Panc1 (cell line): ENCODE measurements at regions not wholly inside any gene's neighbourhood (a gene's known extent, or its start where the extent isn't known, plus 50 kb on each side); places are given as distances from the start of the nearest gene placed in this dataset.

Experiments
- ATAC-seq: fragments of 200-7000 bp; cut with Tn5 transposase; 2 replicates; pipeline ENCODE4 v1.9.1; 2020; ENCODE audit warnings: mild to moderate bottlenecking, moderate library complexity
- BruUV-seq: library from RNA; stranded (reverse); fragments of 400-500 nt; replicated peaks from 2 replicates; lab custom pipeline; 2021; lab: Mats Ljungman, UMichigan
- CTCF ChIA-PET: fragments of 300-600 bp; sonication (Branson Sonifier 250); formaldehyde crosslinking; loops from one replicate; lab custom pipeline; 2022; ENCODE audit warnings: antibody characterized with exemption; lab: Charles Lee
- POLR2A ChIA-PET: fragments of 300-600 bp; sonication (Branson Sonifier 250); formaldehyde crosslinking; loops from one replicate; lab custom pipeline; 2022; ENCODE audit warnings: antibody characterized with exemption; lab: Charles Lee
- DNase-seq: peaks from one replicate; pipeline ENCODE4 v3.0.0-alpha.2; 2010; ENCODE audit warnings: low read depth, low spot score
- H3K27ac ChIP-seq: 2 replicates; pipeline ENCODE4 v1.5.1; 2011; ENCODE audit warnings: mild to moderate bottlenecking, low read length, inconsistent platforms
- H3K27me3 ChIP-seq: fragments of 200-500 bp; sonication (Bioruptor generic); 2 replicates; pipeline ENCODE4 v1.6.0; 2014; ENCODE audit warnings: low read length, inconsistent platforms; ENCODE audit not compliant: control insufficient read depth, insufficient read depth
- H3K36me3 ChIP-seq: fragments of 200-500 bp; sonication (Bioruptor generic); 2 replicates; pipeline ENCODE4 v1.5.1; 2014; ENCODE audit warnings: inconsistent platforms, mild to moderate bottlenecking, low read length, moderate library complexity; ENCODE audit not compliant: control insufficient read depth, insufficient read depth
- H3K4me1 ChIP-seq: 2 replicates; pipeline ENCODE4 v1.5.1; 2011; ENCODE audit warnings: inconsistent platforms, mild to moderate bottlenecking, low read length, moderate library complexity; ENCODE audit not compliant: control insufficient read depth, insufficient read depth
- H3K4me3 ChIP-seq, 2 experiments: 2 replicates each; pipeline ENCODE4 v1.5.1; 2011 to 2012; ENCODE audit warnings: low read depth in 2 of 2, low read length in 2 of 2, mild to moderate bottlenecking in 2 of 2, inconsistent platforms in 1 of 2, moderate library complexity in 1 of 2
- H3K9me3 ChIP-seq: fragments of 200-500 bp; sonication (Bioruptor generic); 2 replicates; pipeline ENCODE4 v1.5.1; 2014; ENCODE audit warnings: low read depth, mild to moderate bottlenecking, inconsistent platforms, low read length, moderate library complexity; ENCODE audit not compliant: control insufficient read depth, insufficient read depth
- CTCF ChIP-seq: fragments of 450-650 bp; IDR thresholded peaks from 2 replicates; pipeline ENCODE4 v1.5.1; 2017; ENCODE audit warnings: mild to moderate bottlenecking
- POLR2AphosphoS5 ChIP-seq: IDR thresholded peaks from 2 replicates; pipeline ENCODE4 v1.6.1; 2012; ENCODE audit warnings: mild to moderate bottlenecking, low read depth, low read length, moderate library complexity
- REST ChIP-seq, 2 experiments: IDR thresholded peaks; 2 replicates each; pipeline ENCODE4 v1.6.1; 2011 to 2012; ENCODE audit warnings: low read depth in 2 of 2, control low read depth in 1 of 2, low read length in 1 of 2, mild to moderate bottlenecking in 1 of 2, moderate library complexity in 1 of 2; ENCODE audit not compliant: insufficient read depth in 1 of 2
- SIN3A ChIP-seq: IDR thresholded peaks from 2 replicates; pipeline ENCODE4 v1.6.1; 2012; ENCODE audit warnings: low read depth, mild to moderate bottlenecking, low read length, moderate library complexity, borderline replicate concordance; ENCODE audit not compliant: insufficient read depth
- TCF7L2 ChIP-seq: IDR thresholded peaks from 2 replicates; pipeline ENCODE4 v1.6.1; 2011; ENCODE audit warnings: mild to moderate bottlenecking, low read depth, low read length, inconsistent platforms
- in situ Hi-C: cut with HindIII; loops from 2 replicates; pipeline ENCODE4 v1.10.0; 2016; ENCODE audit warnings: low sequenced_read_pairs, low pct_unique_long_range_greater_than_20kb
- intact Hi-C: fragments of 100-400 bp; cut with micrococcal nuclease; formaldehyde crosslinking; loops from one replicate; pipeline ENCODE4 v1.10.0; 2022; ENCODE audit not compliant: unreplicated experiment

- in situ Hi-C loops, result no loop called here
- Histone ChIP-seq H3K4me1 (no peaks in the 10 kb centered on the region), H3K27ac (no peak overlapping the region), H3K27me3 (no peaks in the 10 kb centered on the region), H3K9me3 (no peaks in the 10 kb centered on the region), H3K4me3 (no peak overlapping the region), H3K36me3 (no peaks in the 10 kb centered on the region)
- intact Hi-C loops, result no loop called here
- POLR2A ChIA-PET, result no interaction called here
- CTCF ChIA-PET, result no interaction called here
- BruUV-seq, result no TSS peak
- ATAC-seq (no peak), DNase-seq (no peak)
- no peak for TF ChIP-seq CTCF
Observed at GRCh38 chr15:49718846-49719245, 98.0 kb downstream of the DTWD1 start.

GRCh38 chr15:49720261-49720660 lies 99.4 kb downstream of the DTWD1 start:
- intact Hi-C loops, result no loop called here
- H3K27ac ChIP-seq, result no peak overlapping the region
- TF ChIP-seq CTCF (no peak), SIN3A (no peak), REST (IDR thresholded peaks at IDR 0.05; ENCODE audit: insufficient read depth in 1 of 2, low read depth in 2 of 2, low read length in 1 of 2) (no peak), TCF7L2 (no peak), POLR2AphosphoS5 (no peak)
- H3K4me1 ChIP-seq, result no peaks in the 10 kb centered on the region
- POLR2A ChIA-PET, result no interaction called here
- H3K27me3 ChIP-seq, result no peaks in the 10 kb centered on the region
- CTCF ChIA-PET, result no interaction called here
- H3K36me3 ChIP-seq, result no peaks in the 10 kb centered on the region
- no TSS peak for BruUV-seq
- in situ Hi-C loops, result no loop called here
- H3K4me3 ChIP-seq, result no peak overlapping the region
- no peaks in the 10 kb centered on the region for H3K9me3 ChIP-seq
- DNase-seq (no peak), ATAC-seq (no peak)

- POLR2A ChIA-PET, result no interaction called here
- Histone ChIP-seq H3K9me3 (no peaks in the 10 kb centered on the region), H3K27ac (no peak overlapping the region), H3K4me1 (no peaks in the 10 kb centered on the region), H3K36me3 (no peaks in the 10 kb centered on the region), H3K4me3 (no peak overlapping the region), H3K27me3 (no peaks in the 10 kb centered on the region)
- CTCF ChIA-PET, result no interaction called here
- DNase-seq (no peak), ATAC-seq (no peak)
- intact Hi-C loops, result no loop called here
- no TSS peak for BruUV-seq
- TF ChIP-seq REST (IDR thresholded peaks at IDR 0.05; ENCODE audit: insufficient read depth in 1 of 2, low read depth in 2 of 2, low read length in 1 of 2), result no peak
- TF ChIP-seq TCF7L2, result no peak
- TF ChIP-seq SIN3A, result no peak
- in situ Hi-C loops, result no loop called here
Observed at GRCh38 chr15:49721091-49721490, 100.2 kb downstream of the DTWD1 start.
